ENCODE measurements at regions not wholly inside any gene's neighbourhood (a gene's known extent, or its start where the extent isn't known, plus 50 kb on each side); places are given as distances from the start of the nearest gene placed in this dataset.

- DNase-seq = no peak
- Histone ChIP-seq H3K36me3 (no peaks in the 10 kb centered on the region), H3K4me3 (ENCODE audit: low read depth, low read length) (no peak overlapping the region), H3K27ac (no peak overlapping the region), H3K9me3 (ENCODE audit: severe bottlenecking) (no peaks in the 10 kb centered on the region), H3K27me3 (ENCODE audit: insufficient read depth, low read depth, severe bottlenecking) (no peaks in the 10 kb centered on the region)
- no peak for TF ChIP-seq CTCF (IDR thresholded peaks at IDR 0.05; ENCODE audit: low read depth, low read length)
Observed at GRCh38 chr13:109979228-109979627, 192.8 kb upstream of the IRS2 start.

GRCh38 chr13:109977212-109977968, 191.0 kb upstream of the IRS2 start:
- no peak overlapping the region for H3K27ac ChIP-seq
- no peaks in the 10 kb centered on the region for H3K36me3 ChIP-seq
- TF ChIP-seq CTCF (IDR thresholded peaks at IDR 0.05; ENCODE audit: low read depth, low read length) = no peak

GRCh38 chr13:109976206-109976997, 190.0 kb upstream of the IRS2 start:
- TF ChIP-seq CTCF (IDR thresholded peaks at IDR 0.05; ENCODE audit: low read depth, low read length) = no peak
- no peak overlapping the region for H3K4me3 ChIP-seq (ENCODE audit: low read depth, low read length)
- no peaks in the 10 kb centered on the region for H3K9me3 ChIP-seq (ENCODE audit: severe bottlenecking)
- H3K27me3 ChIP-seq (ENCODE audit: insufficient read depth, low read depth, severe bottlenecking) = no peaks in the 10 kb centered on the region
- H3K36me3 ChIP-seq = no peaks in the 10 kb centered on the region
- no peak for DNase-seq
- no peak overlapping the region for H3K27ac ChIP-seq

More at GRCh38 chr13:109977212-109977968, 191.0 kb upstream of the IRS2 start:
- no peak for DNase-seq
- H3K27me3 ChIP-seq (ENCODE audit: insufficient read depth, low read depth, severe bottlenecking) = no peaks in the 10 kb centered on the region
- H3K4me3 ChIP-seq (ENCODE audit: low read depth, low read length) = no peak overlapping the region
- no peaks in the 10 kb centered on the region for H3K9me3 ChIP-seq (ENCODE audit: severe bottlenecking)

- DNase-seq = no peak
- H3K36me3 ChIP-seq = no peaks in the 10 kb centered on the region
- H3K4me3 ChIP-seq (ENCODE audit: low read depth, low read length) = no peak overlapping the region
- H3K27me3 ChIP-seq (ENCODE audit: insufficient read depth, low read depth, severe bottlenecking) = no peaks in the 10 kb centered on the region
- no peak for TF ChIP-seq CTCF (IDR thresholded peaks at IDR 0.05; ENCODE audit: low read depth, low read length)
- peaks cover 10% of the 10 kb centered on the region for H3K9me3 ChIP-seq (ENCODE audit: severe bottlenecking)
- H3K27ac ChIP-seq = no peak overlapping the region
Observed at GRCh38 chr13:109974354-109974753, 188.0 kb upstream of the IRS2 start.

GRCh38 chr13:109973279-109973678, 186.9 kb upstream of the IRS2 start:
- H3K4me3 ChIP-seq (ENCODE audit: low read depth, low read length) = no peak overlapping the region
- H3K9me3 ChIP-seq (ENCODE audit: severe bottlenecking) = peaks cover 10% of the 10 kb centered on the region
- no peak for TF ChIP-seq CTCF (IDR thresholded peaks at IDR 0.05; ENCODE audit: low read depth, low read length)
- no peak for DNase-seq
- no peaks in the 10 kb centered on the region for H3K36me3 ChIP-seq
- no peaks in the 10 kb centered on the region for H3K27me3 ChIP-seq (ENCODE audit: insufficient read depth, low read depth, severe bottlenecking)
- H3K27ac ChIP-seq = no peak overlapping the region

Data from WERI-Rb-1 (cell line).